Epidermal melanocyte (primary cell): ENCODE measurements at regions not wholly inside any gene's neighbourhood (a gene's known extent, or its start where the extent isn't known, plus 50 kb on each side); places are given as distances from the start of the nearest gene placed in this dataset.

Experiments used
- DNase-seq: peaks from one replicate; pipeline ENCODE4 v3.0.0; 2011; ENCODE audit warnings: low spot score; ENCODE audit not compliant: insufficient read length

DNA sequence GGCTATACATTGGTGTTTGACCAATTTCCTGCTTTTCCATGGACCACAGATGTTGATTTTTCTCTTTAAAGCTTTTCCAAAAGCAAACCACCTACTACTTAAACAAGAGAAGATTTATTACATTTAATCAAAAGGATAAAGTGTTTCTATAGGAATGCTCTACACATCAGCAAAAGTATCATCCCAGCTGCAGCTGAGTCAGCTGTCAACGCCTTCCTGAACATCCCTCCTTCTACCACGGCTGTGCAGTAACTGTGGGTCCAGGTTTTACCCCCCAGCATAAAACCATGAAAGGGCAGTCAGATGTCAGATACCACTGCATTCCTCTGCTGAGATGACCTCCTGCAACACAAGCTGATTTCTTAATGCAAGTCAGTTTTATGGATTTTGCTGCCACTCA is 524.5 kb upstream of the MEX3C start:
- DNase-seq: no peak

DNA sequence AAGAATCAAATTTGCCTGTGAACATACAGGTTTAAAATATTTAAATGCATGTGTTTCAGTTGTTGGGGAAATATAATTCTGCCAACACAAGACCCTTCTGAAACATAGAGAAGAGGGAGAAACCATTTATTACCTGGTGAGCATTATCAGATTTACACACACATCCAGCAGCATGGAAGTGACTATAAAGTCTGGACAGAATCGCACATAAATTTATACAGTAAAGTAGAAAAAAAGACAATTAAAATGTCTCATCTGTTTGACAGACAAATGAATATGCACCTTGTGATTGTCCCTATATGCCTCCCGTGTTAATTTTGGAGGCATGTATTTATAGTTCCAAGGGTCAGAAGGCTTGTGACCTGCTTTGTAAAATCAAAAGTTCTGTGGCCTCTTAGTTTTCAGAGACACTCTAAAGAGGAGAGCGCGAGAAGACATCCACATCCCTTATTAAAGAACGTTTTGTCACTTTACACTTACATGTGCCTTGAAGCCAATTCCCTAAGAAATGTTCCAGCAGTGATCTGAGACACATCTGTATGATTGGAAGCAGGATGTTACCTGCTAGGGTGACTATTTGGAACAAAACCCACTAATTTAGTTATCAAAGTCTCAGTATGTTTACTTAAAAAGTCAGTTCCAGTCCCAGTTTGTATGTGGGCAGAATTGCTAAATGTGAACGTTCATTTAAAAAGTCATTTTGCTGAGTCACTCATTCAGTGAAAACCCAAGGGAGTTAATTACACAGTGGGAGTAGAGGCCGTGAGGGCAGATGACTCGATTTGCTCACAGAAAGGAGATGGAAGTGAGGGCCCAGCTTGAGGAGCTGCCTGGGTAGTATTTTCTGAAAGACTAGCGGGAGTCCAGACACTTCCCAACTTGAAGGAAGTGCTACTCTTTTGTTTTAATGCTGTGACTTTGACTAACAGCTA is 527.6 kb upstream of the MEX3C start:
- no peak for DNase-seq

DNA sequence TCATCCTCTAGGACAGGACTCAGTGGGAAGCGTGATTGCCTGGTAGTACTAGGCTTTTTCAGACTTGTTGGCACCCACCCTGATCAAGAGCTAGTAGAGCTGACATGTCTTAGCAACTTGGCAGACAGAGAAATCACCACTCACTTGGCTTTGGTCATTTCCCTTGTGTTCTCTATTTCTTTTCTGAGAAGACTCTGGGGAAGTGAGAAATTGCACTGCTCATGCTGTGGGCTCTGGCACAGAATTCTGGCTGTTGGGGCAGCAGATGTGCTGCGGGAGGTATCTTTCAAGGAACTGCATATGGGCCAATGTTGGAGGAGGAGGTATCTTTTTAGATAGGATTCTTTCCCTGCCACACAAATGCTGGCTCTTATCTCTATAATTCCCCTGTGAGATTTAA is 529.1 kb upstream of the MEX3C start:
- no peak for DNase-seq

DNA sequence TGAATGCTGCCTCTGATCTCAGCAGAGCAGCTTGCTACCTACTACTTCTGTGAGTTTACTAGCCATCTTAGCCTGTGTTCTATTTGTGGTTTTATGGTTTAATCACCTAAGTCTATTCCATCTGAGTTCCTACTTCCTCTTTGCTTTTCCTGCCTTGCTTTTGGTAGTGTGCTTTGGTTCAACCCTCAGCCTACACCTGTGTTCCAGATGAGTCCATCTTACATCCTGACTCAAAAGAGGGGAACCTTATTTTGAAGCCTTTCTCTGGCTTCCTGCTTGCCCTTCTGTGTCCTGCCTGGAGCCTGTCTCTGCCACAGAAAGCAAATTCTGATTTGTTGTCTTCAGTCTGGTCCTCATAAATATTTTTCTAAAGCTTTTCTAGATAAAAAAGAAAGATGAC is 530.3 kb upstream of the MEX3C start:
- DNase-seq: no peak

DNA sequence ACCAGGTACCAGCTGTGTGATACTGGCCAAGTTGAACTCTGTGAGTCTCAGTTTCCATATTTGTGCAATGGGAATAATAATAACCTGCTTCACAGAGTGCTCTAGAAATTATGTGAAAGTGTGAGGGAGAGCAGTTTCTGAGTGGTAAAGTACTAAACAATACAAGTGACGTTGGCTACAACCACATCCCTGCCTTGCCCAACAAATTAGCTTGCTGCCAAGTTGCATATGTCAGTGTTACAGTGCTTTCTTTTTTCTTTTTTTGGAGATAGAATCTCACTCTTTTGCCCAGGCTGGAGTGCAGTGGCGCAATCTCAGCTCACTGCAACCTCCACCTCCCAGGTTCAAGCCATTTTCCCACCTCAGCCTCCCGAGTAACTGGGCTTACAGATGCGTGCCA is 533.6 kb upstream of the MEX3C start:
- no peak for DNase-seq

- no peak for DNase-seq
Observed at GRCh38 chr18:51734576-51734975, 537.1 kb upstream of the MEX3C start.

DNA sequence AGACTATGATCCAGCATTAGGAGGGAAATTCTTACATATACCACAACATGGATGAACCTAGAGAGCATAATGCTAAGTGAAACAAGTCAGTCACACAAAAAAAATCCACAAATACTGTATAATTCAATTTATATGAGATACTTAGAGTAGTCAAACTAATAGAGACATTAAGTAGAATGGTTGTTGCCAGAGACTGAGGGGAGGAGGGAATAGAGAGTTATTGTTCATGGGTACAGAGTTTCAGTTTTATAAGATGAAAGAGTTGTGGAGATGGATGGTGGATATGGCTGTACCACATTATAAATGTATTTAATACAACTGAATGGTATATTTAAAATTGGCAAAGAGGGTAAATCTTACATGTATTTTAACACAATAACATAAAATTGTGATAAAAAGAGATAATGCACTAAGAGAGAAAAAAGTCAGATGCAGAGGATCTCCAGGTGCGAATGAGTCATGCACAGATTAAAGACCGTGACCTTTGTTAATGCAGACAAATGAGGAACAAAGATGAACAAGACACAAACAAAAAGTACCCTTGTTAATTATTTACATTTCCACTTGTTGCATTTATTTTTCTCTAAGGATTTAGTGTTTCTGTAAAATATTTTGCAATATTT is 541.7 kb upstream of the MEX3C start:
- no peak for DNase-seq

GRCh38 chr18:51751901-51752300 is 554.4 kb upstream of the MEX3C start:
- DNase-seq: no peak

DNA sequence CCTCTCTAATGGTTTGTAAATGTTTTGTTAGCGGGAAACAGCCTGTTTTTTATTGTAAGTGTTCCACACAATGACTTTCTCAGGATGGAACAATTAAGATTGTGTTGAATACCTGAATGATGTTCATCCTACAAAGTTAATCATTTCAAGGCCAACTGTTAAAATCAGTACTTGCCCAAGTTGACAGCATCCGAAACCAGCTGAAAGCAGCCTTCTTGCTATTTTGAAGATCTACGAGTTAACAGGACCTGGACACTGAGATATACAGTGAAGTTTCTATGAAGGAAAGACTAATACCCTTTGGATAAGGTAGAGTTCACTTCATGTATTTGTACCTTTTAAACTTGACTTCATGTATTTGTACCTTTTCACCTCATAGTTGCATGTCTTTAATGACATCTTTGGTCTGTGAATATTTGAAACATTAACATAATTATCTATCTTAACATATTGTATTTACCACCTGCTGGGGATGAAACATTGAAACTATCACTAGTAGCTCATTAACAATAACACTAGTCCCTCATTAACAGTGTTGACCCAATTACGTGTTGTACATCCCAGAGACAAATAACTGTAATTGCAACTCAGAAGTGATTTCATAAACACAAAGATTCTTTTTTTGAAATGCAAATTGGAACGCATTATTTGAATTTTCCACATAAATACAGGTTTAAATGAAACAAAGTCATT is 556.0 kb upstream of the MEX3C start:
- no peak for DNase-seq

DNA sequence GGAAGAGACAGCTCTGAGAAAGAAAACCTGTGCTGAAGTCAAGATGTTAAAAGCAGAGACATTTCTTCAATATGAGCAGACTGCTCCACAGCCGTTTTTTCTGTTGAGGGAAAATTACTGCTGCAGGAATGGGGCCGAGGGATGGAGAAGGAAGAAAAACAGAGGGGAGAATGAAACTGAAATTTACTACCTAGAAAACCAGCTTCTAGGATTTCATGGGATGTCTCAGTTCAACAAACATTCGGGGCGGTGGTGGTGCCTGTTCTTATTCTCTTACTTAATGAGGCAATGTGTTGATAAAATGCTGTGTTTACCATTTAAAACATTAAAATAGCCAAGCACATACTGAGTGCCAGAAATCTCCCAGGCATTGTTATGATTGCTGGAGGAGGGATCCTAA is 557.1 kb upstream of the MEX3C start:
- DNase-seq: no peak

DNA sequence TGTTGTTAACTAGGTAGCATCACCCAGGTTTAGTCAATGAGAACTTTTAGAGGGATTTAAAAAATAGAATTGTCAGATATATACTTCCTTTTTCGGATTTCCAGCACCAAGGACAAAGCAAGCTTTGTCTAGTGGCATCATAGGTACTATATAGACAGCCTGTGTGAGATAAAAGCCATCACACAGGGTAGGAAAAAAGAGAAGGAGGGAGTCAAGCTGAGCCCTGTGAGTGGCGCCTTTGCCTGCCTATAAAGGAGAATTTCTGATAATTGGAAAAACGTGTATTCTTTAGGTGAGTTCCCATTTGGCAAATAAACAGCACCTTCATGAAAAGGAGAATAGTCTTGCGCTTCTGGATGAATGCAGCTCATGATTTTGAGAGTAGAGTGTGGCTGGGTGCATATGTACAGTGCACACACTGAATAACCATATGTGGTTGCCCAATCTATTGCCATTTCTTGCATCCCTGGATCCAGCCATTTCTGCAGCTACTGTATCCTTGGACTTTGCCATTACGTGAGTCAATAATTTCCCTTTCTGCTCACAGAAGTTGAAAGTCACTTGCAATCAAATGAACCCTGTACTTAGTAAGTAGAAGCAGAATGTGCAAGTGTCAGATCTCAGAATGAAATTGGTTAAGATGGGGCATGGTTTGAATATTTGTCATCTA is 559.9 kb upstream of the MEX3C start:
- no peak for DNase-seq

DNA sequence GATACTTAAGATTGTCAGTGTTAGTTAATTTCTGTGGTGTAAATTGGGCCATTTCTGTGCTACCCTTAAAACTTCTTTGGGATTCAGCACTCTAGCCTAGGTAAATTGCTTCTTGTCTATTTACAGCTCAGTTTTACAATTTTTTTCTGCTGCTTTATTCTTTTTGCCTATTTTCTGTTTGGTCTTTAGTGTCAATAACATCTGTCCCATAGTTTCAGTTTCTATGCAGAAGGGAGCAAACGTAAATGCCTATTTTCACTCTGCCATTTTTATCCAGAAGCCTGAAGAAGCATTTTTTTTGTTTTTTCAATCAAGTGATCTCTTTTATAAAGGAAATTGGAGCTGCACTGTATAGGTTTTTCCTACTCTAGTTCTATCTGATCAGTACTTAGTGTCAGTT is 564.9 kb upstream of the MEX3C start:
- no peak for DNase-seq

DNA sequence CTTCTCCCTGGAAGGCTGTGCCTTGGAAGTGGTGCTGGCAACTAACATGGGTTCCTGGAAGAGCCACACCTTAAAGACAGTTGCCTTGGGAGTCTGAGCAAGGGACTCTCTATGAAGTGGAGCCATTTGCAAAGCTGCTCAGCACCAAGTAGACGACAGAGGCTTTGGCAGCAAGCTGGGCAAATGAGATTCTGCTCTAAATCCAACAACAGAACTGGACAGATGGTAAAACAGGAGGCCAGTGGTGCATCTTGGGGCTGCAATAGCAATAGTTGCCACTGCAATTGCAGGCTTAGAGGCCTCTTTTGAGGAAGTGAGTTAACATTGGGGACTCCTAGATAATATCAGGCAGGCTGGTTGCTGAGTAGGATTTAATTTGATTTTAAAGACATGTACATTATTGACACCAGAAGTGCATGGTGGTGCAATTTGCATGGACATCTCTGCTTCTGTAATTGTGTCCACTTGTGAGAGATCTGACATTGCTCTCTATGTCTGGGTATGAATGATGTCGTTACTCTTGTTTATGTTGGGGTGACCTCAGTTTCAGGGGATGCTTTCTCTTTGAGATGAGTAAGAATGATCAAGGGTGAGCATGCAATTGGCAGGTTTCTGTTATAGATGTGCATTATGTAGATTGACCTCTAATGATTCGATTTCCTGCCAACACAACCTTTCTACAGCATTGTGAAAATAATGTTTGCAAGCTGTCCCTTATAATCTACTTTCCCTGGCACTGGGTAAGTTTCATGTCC is 568.3 kb upstream of the MEX3C start:
- no peak for DNase-seq

GRCh38 chr18:51767293-51767692 is 569.8 kb upstream of the MEX3C start:
- no peak for DNase-seq

DNA sequence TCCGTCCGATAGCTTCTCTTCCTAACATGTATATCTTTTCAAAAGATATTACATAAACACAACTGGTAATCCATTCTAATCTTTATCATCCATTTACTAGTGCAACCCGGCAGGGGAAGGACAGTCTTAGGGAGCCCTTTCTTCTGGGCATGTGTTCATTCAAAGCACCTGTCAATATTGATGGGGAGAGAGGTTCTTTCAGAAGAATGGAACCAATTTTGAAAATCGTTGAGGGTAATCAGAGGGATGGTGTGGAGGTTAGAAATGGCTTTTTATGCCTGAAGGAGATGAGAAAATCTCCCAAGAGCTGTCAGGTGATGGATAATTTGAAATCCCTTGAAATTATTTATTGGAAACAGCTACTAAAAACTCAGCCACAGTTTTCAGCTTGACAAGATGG is 561.9 kb upstream of the DCC start:
- no peak for DNase-seq

GRCh38 chr18:51789871-51790270 is 550.1 kb upstream of the DCC start:
- DNase-seq: no peak

DNA sequence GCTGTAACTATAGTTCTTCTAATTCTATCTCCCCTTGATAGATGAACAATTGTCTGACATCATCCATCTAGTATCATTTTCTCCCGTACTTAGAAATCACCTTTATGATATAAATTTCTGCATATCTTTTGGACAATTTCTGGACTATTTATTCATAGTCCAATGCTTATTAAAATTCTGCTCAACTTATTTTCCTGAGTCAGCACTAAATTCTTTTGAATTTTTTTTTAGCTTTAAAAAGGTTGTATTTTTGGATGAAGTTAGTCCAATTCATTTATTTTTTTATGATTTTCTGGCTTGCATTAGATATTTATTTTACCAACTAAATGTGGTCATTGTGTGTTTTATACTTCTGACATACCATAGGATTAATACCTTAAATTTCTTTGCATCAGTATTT is 538.5 kb upstream of the DCC start:
- no peak for DNase-seq

- no peak for DNase-seq
Observed at GRCh38 chr18:51802569-51803428, 537.2 kb upstream of the DCC start.

DNA sequence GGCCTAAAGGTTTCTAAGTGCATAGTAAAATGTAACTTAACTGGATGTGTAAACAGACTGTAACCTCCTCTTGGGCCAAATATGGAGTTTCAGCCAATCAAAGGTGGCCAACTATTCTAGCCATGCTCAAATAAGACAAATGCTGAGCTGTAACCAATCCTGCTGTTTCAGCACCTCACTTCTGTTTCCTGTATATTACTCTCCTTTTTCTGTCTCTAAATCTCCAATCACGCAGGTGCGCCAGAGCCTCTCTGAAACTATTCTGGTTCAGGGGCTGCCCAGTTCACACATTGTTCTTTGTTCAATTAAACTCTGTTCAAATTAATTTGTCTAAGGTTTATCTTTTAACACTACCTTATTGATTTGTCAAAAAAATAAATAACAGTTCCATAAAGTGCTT is 532.7 kb upstream of the DCC start:
- no peak for DNase-seq

GRCh38 chr18:51811883-51812282 is 528.1 kb upstream of the DCC start:
- DNase-seq: no peak
